Neural cell (in vitro differentiated cells): ENCODE measurements at regions not wholly inside any gene's neighbourhood (a gene's known extent, or its start where the extent isn't known, plus 50 kb on each side); places are given as distances from the start of the nearest gene placed in this dataset.
A peak's percentile ranks its signal among the peaks of the same experiment; 100 is the strongest.

Experiments
- H2AFZ ChIP-seq: fragments of 200-600, 300-800 bp; sonication (generic), shearing (Covaris generic); 2 replicates; pipeline ENCODE4 v1.6.0; 2014; ENCODE audit warnings: low read depth, mild to moderate bottlenecking, antibody characterized with exemption, low read length, moderate library complexity
- H3F3A ChIP-seq: fragments of 200-600 bp; shearing (Covaris generic); 2 replicates; pipeline ENCODE4 v1.6.1; 2016; ENCODE audit warnings: mild to moderate bottlenecking, moderate library complexity, mixed read lengths, antibody characterized with exemption, low read length; ENCODE audit not compliant: insufficient read depth, poor library complexity, severe bottlenecking
- H3K27ac ChIP-seq: fragments of 200-600, 300-800 bp; sonication (generic), shearing (Covaris generic); 2 replicates; pipeline ENCODE4 v1.5.1; 2014; ENCODE audit warnings: mild to moderate bottlenecking, low read length, moderate library complexity
- H3K27me3 ChIP-seq: fragments of 300-800, 200-600 bp; sonication (generic), shearing (Covaris generic); 2 replicates; pipeline ENCODE4 v1.6.0; 2014; ENCODE audit warnings: mild to moderate bottlenecking, low read depth, low read length, moderate library complexity; ENCODE audit not compliant: insufficient read depth
- H3K36me3 ChIP-seq: fragments of 300-800, 200-600 bp; sonication (generic), shearing (Covaris generic); 2 replicates; pipeline ENCODE4 v1.5.1; 2014; ENCODE audit warnings: mild to moderate bottlenecking, antibody characterized with exemption, low read length, moderate library complexity; ENCODE audit not compliant: insufficient read depth
- H3K4me2 ChIP-seq: fragments of 300-800, 200-600 bp; sonication (generic), shearing (Covaris generic); 2 replicates; pipeline ENCODE4 v1.6.0; 2014; ENCODE audit warnings: mild to moderate bottlenecking, low read length
- H3K4me3 ChIP-seq: fragments of 300-800, 200-600 bp; sonication (generic), shearing (Covaris generic); 2 replicates; pipeline ENCODE4 v1.5.1; 2014; ENCODE audit warnings: mild to moderate bottlenecking, low read length, moderate library complexity
- H3K79me2 ChIP-seq: fragments of 200-600 bp; shearing (Covaris generic); replicated peaks from 2 replicates; pipeline ENCODE4 v1.6.0; 2014; ENCODE audit warnings: mild to moderate bottlenecking, low read length, moderate library complexity; ENCODE audit not compliant: insufficient read depth
- H3K9ac ChIP-seq: fragments of 300-800, 200-600 bp; sonication (generic), shearing (Covaris generic); 2 replicates; pipeline ENCODE4 v1.6.1; 2016; ENCODE audit warnings: mild to moderate bottlenecking, low read length, mixed read lengths
- H3K9me2 ChIP-seq: fragments of 200-600 bp; shearing (Covaris generic); 2 replicates; pipeline ENCODE4 v1.6.1; 2016; ENCODE audit warnings: mild to moderate bottlenecking, low read length, mixed read lengths; ENCODE audit not compliant: insufficient read depth
- H3K9me3 ChIP-seq: fragments of 200-600, 300-800 bp; sonication (generic), shearing (Covaris generic); 2 replicates; pipeline ENCODE4 v1.6.1; 2016; ENCODE audit warnings: mild to moderate bottlenecking, mixed run types, low read length, moderate library complexity, mixed read lengths
- H4K20me1 ChIP-seq: fragments of 200-600 bp; shearing (Covaris generic); 2 replicates; pipeline ENCODE4 v1.6.1; 2016; ENCODE audit warnings: mild to moderate bottlenecking, mixed run types; ENCODE audit not compliant: insufficient read depth
- EP300 ChIP-seq: fragments of 450-650 bp; conservative IDR thresholded peaks from 2 replicates; pipeline ENCODE4 v1.6.1; 2014; ENCODE audit warnings: antibody characterized with exemption, mild to moderate bottlenecking, moderate library complexity; ENCODE audit not compliant: poor library complexity, severe bottlenecking
- MXI1 ChIP-seq: fragments of 450-650 bp; conservative IDR thresholded peaks from 2 replicates; pipeline ENCODE4 v1.6.1; 2014; ENCODE audit warnings: antibody characterized with exemption, mild to moderate bottlenecking; ENCODE audit not compliant: poor library complexity, severe bottlenecking
- POLR2AphosphoS5 ChIP-seq: IDR thresholded peaks from 2 replicates; pipeline ENCODE4 v1.6.1; 2012
- RAD21 ChIP-seq: fragments of 450-650 bp; conservative IDR thresholded peaks from 2 replicates; pipeline ENCODE4 v1.6.1; 2014; ENCODE audit warnings: antibody characterized with exemption, mild to moderate bottlenecking, moderate library complexity
- REST ChIP-seq: IDR thresholded peaks from 2 replicates; pipeline ENCODE4 v1.6.1; 2012; ENCODE audit warnings: borderline replicate concordance
- SMC3 ChIP-seq: fragments of 450-650 bp; conservative IDR thresholded peaks from 2 replicates; pipeline ENCODE4 v1.6.1; 2014; ENCODE audit warnings: antibody characterized with exemption, mild to moderate bottlenecking, moderate library complexity; ENCODE audit not compliant: poor library complexity
- TF ChIP-seq, protein P1 (sequence below): fragments of 450-650 bp; IDR thresholded peaks from 2 replicates; pipeline ENCODE4 v1.5.1; 2014; ENCODE audit warnings: antibody characterized with exemption, mild to moderate bottlenecking, moderate library complexity; ENCODE audit not compliant: poor library complexity, severe bottlenecking

DNA sequence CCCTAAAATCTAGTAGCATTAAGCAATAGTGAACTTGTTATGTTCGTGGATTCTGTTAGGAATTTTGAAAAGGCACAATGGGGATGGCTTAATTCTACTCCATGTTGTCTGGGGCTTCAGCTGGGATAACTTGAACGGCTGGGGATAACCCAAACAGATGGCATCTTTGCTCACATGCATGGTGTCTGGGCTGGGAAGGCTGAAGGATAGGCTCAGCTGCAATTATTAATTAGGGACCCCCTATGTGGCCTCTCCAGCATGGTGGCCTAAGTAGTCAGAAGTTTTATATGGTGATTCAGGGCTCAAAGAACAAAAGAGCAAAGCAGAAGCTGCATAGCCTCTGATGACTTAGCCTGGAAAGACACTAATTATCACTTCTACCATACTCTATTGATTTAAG lies 551.1 kb downstream of the PSAT1 start:
- H3K27ac ChIP-seq: no peak overlapping the region
- TF ChIP-seq SMC3: no peak
- H3K4me2 ChIP-seq: no peak overlapping the region
- H3K9me2 ChIP-seq: no peaks in the 10 kb centered on the region
- H3K9me3 ChIP-seq: no peaks in the 10 kb centered on the region
- H4K20me1 ChIP-seq: no peaks in the 10 kb centered on the region
- no peak overlapping the region for H3K4me3 ChIP-seq
- H3K9ac ChIP-seq: no peak overlapping the region
- no peaks in the 10 kb centered on the region for H3F3A ChIP-seq
- no peaks in the 10 kb centered on the region for H3K27me3 ChIP-seq
- H3K79me2 ChIP-seq: no peaks in the 10 kb centered on the region
- H2AFZ ChIP-seq: no peak overlapping the region
- H3K36me3 ChIP-seq: no peaks in the 10 kb centered on the region

DNA sequence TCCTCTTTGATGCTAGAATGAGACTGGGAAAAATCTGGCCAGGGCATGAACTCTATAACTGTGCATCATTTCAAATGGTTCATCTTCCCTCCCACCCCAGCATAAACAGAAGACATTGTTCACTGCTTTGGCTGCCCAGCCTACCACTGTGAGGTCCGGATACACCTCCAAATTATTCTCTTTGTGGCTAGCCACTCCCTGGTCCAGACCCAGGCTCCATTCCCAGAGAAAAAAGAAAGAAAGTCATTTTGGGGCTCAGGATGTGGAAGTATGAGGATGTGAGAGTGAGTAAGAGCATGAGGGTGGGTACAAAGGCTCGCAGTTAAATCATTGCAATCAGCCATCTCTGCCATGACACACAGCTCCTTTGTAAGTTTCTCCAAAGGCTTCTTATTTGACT lies 559.2 kb downstream of the PSAT1 start:
- no peaks in the 10 kb centered on the region for H3K27me3 ChIP-seq
- no peaks in the 10 kb centered on the region for H4K20me1 ChIP-seq
- peaks cover 16% of the 10 kb centered on the region for H3F3A ChIP-seq
- no peaks in the 10 kb centered on the region for H3K79me2 ChIP-seq
- no peak overlapping the region for H3K4me2 ChIP-seq
- TF ChIP-seq, protein P1, sequence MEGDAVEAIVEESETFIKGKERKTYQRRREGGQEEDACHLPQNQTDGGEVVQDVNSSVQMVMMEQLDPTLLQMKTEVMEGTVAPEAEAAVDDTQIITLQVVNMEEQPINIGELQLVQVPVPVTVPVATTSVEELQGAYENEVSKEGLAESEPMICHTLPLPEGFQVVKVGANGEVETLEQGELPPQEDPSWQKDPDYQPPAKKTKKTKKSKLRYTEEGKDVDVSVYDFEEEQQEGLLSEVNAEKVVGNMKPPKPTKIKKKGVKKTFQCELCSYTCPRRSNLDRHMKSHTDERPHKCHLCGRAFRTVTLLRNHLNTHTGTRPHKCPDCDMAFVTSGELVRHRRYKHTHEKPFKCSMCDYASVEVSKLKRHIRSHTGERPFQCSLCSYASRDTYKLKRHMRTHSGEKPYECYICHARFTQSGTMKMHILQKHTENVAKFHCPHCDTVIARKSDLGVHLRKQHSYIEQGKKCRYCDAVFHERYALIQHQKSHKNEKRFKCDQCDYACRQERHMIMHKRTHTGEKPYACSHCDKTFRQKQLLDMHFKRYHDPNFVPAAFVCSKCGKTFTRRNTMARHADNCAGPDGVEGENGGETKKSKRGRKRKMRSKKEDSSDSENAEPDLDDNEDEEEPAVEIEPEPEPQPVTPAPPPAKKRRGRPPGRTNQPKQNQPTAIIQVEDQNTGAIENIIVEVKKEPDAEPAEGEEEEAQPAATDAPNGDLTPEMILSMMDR: no peak
- TF ChIP-seq POLR2AphosphoS5 (no peak), REST (no peak), RAD21 (no peak), MXI1 (no peak), EP300 (no peak), SMC3 (no peak)
- H3K4me3 ChIP-seq: no peak overlapping the region
- H2AFZ ChIP-seq: no peak overlapping the region
- H3K27ac ChIP-seq: peak overlapping the region; percentile 74
- no peaks in the 10 kb centered on the region for H3K9me2 ChIP-seq
- H3K36me3 ChIP-seq: no peaks in the 10 kb centered on the region
- no peaks in the 10 kb centered on the region for H3K9me3 ChIP-seq
- peak overlapping the region; percentile 37 for H3K9ac ChIP-seq

GRCh38 chr9:78856781-78857180 lies 559.9 kb downstream of the PSAT1 start:
- no peaks in the 10 kb centered on the region for H4K20me1 ChIP-seq
- no peaks in the 10 kb centered on the region for H3K9me3 ChIP-seq
- H3K4me3 ChIP-seq: peak overlapping the region; percentile 37
- no peak overlapping the region for H3K4me2 ChIP-seq
- no peaks in the 10 kb centered on the region for H3K27me3 ChIP-seq
- no peaks in the 10 kb centered on the region for H3K9me2 ChIP-seq
- no peak for TF ChIP-seq RAD21
- H3K9ac ChIP-seq: peak overlapping the region; percentile 37
- H3F3A ChIP-seq: peaks cover 16% of the 10 kb centered on the region
- no peaks in the 10 kb centered on the region for H3K36me3 ChIP-seq
- peak overlapping the region; percentile 74 for H3K27ac ChIP-seq
- H2AFZ ChIP-seq: no peak overlapping the region
- no peaks in the 10 kb centered on the region for H3K79me2 ChIP-seq
